Body of pancreas (tissue), 4 donors: ENCODE measurements at regions not wholly inside any gene's neighbourhood (a gene's known extent, or its start where the extent isn't known, plus 50 kb on each side); places are given as distances from the start of the nearest gene placed in this dataset.

Source experiments
- CTCF ChIP-seq, 7 experiments: fragments of 450-650 bp in 4 of 7; fragments of 200-600 bp in 3 of 7; sonication (generic) in 3 of 7; IDR thresholded peaks; one replicate each; pipeline ENCODE4 v1.5.1; 2016 to 2019; ENCODE audit warnings: antibody characterized with exemption in 7 of 7
- POLR2A ChIP-seq, 3 donors: fragments of 450-650 bp; IDR thresholded peaks; one replicate each; pipeline ENCODE4 v1.6.1; 2016; ENCODE audit warnings: antibody characterized with exemption in 3 of 3, mild to moderate bottlenecking in 2 of 3

GRCh38 chr5:116964438-116964837, 389.8 kb upstream of the SEMA6A start:
- TF ChIP-seq CTCF (IDR thresholded peaks at IDR 0.05), result no peak
- TF ChIP-seq POLR2A (IDR thresholded peaks at IDR 0.05), result no peak
